Activated CD4-positive, alpha-beta memory T cell treated with anti-CD3 and anti-CD28 coated beads, Interleukin-2, amount 10 ng/mL, durations not matched to agents 7 days and 5 days (primary cell): ENCODE measurements at regions not wholly inside any gene's neighbourhood (a gene's known extent, or its start where the extent isn't known, plus 50 kb on each side); places are given as distances from the start of the nearest gene placed in this dataset.
"Not testable (repeated sequence)": the region's sequence is repeated elsewhere in the genome, so short reads cannot be mapped to it uniquely, and the experiment has no call there.

Source experiments
- CTCF ChIA-PET: fragments of 350-600 bp; sonication (Branson Sonifier 250); formaldehyde crosslinking; loops from one replicate; lab custom pipeline; 2021; ENCODE audit warnings: antibody characterized with exemption, inconsistent platforms; lab: Charles Lee
- POLR2A ChIA-PET: fragments of 350-600 bp; sonication (Branson Sonifier 250); formaldehyde crosslinking; loops from one replicate; lab custom pipeline; 2021; ENCODE audit warnings: antibody characterized with exemption; lab: Charles Lee
- DNase-seq: peaks from one replicate; pipeline ENCODE4 v3.0.0-alpha.2; 2020
- H3K27ac Mint-ChIP-seq: one replicate; pipeline ENCODE4 v1.8.0; 2021; ENCODE audit warnings: mild to moderate bottlenecking, mixed read lengths
- H3K27me3 Mint-ChIP-seq: one replicate; pipeline ENCODE4 v1.8.0; 2021; ENCODE audit warnings: mixed read lengths
- H3K36me3 Mint-ChIP-seq: one replicate; pipeline ENCODE4 v1.8.0; 2021; ENCODE audit warnings: low read depth, mixed read lengths
- H3K4me1 Mint-ChIP-seq: one replicate; pipeline ENCODE4 v1.8.0; 2021; ENCODE audit warnings: mixed read lengths
- H3K4me3 Mint-ChIP-seq: one replicate; pipeline ENCODE4 v1.8.0; 2021; ENCODE audit warnings: mild to moderate bottlenecking, mixed read lengths
- H3K9me3 Mint-ChIP-seq: one replicate; pipeline ENCODE4 v1.8.0; 2021; ENCODE audit warnings: mixed read lengths

- Mint-ChIP-seq H3K27ac (no peak overlapping the region), H3K9me3 (no peaks in the 10 kb centered on the region), H3K27me3 (no peaks in the 10 kb centered on the region), H3K4me3 (no peak overlapping the region), H3K36me3 (no peaks in the 10 kb centered on the region), H3K4me1 (no peaks in the 10 kb centered on the region)
- ChIA-PET CTCF (no interaction called here), POLR2A (no interaction called here)
- no peak for DNase-seq
Measured at GRCh38 chr21:17146426-17146825, 366.4 kb upstream of the CXADR start.

DNA sequence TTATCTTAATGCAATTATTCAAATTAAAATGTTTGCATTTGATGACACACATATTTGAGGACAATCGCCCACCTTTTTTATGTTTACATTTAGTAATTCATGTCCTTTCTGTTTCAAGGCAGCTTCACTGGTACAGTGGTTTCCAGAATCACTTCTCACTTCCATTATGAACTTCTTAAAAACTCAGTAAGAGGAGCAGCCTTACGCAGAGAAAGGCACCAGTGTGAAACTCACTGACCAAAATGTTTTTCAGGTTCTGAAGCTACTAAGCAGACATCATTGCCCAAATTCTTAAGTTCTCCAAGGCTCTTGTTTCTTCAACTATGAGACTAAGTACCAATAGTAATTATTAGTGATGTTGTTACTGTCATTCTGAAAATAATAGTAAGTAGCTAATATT is 353.1 kb upstream of the CXADR start:
- H3K9me3 Mint-ChIP-seq: peaks cover 4% of the 10 kb centered on the region
- no peak for DNase-seq

DNA sequence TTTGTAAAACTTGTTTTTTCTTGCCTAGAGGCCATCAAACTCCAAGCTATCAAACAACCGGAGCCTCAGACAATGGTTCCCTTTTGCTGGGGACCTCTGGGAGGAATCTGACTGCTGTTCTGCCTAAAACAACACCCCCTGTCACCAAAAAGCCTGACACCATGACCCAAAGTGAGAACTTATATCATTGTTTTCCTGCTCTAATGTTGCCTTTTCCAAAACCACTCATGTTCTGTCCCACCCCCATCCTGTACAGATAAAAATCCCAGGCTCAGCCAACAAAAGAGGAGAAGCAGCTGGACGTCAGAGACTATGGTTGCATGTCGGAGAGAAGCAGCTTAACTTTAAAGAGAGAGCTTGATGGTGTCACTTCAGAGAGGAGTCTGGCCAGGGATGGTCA is 327.2 kb upstream of the CXADR start:
- H3K27ac Mint-ChIP-seq: no peak overlapping the region
- DNase-seq: no peak
- no peaks in the 10 kb centered on the region for H3K27me3 Mint-ChIP-seq
- no peaks in the 10 kb centered on the region for H3K36me3 Mint-ChIP-seq
- no peak overlapping the region for H3K4me3 Mint-ChIP-seq
- POLR2A ChIA-PET: no interaction called here
- H3K9me3 Mint-ChIP-seq: peaks cover 8% of the 10 kb centered on the region
- H3K4me1 Mint-ChIP-seq: no peaks in the 10 kb centered on the region
- CTCF ChIA-PET: no interaction called here

More for the DNA sequence above, 353.1 kb upstream of the CXADR start:
- no peaks in the 10 kb centered on the region for H3K27me3 Mint-ChIP-seq
- ChIA-PET CTCF (no interaction called here), POLR2A (no interaction called here)
- no peak overlapping the region for H3K4me3 Mint-ChIP-seq
- no peaks in the 10 kb centered on the region for H3K36me3 Mint-ChIP-seq
- no peaks in the 10 kb centered on the region for H3K4me1 Mint-ChIP-seq
- H3K27ac Mint-ChIP-seq: no peak overlapping the region

DNA sequence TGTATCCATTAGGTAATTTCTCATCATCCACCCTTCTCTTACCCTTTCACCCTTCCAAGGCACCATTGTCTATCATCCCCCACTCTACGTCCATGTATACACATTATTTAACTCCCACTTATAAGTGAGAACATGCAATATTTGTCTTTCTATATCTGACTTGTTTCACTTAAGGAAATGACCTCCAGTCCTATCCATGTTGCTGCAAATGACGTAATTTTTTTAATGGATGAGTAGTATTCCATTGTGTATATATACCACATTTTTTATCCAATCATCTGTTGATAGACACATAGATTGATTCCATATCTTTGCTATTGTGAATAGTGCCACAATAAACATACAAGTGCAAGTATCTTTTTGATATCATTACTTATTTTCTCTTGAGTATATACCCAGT is 322.9 kb upstream of the CXADR start:
- ChIA-PET CTCF (no interaction called here), POLR2A (no interaction called here)
- H3K4me3 Mint-ChIP-seq: no peak overlapping the region
- no peak for DNase-seq
- H3K4me1 Mint-ChIP-seq: no peaks in the 10 kb centered on the region
- no peak overlapping the region for H3K27ac Mint-ChIP-seq
- H3K36me3 Mint-ChIP-seq: no peaks in the 10 kb centered on the region
- no peaks in the 10 kb centered on the region for H3K27me3 Mint-ChIP-seq
- peaks cover 14% of the 10 kb centered on the region for H3K9me3 Mint-ChIP-seq

DNA sequence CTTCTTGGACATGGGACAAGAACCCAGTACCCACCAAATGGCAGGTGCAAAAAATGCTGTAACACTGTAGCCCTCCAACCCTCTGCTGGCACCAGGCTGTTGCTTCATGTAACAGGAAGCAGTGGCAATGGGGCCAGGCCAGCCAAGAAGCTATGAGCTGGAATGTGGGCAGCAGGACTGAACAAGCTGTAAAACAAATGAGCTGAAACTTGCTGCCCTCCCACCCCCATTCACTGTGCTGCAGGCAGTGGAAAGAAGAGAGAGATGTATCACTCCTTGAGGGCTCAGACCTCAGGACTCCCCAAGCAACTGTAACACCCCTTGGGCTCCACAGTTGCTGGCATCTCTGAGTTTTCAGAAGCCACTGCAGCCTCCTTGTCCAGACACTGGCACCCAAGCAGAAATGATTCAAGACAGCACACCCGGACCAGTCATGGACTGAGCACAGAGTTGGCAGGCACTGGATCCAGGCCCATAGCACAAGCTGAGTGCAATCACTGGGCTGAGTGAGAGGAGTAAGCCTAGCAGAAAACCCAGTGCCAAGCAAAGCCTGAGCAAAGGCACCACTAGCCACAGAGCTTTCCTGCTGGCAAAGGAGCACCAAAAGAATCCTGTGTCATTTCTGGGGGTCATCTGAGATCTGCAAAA is 321.4 kb upstream of the CXADR start:
- Mint-ChIP-seq H3K4me3 (no peak overlapping the region), H3K27me3 (no peaks in the 10 kb centered on the region), H3K4me1 (no peaks in the 10 kb centered on the region), H3K36me3 (no peaks in the 10 kb centered on the region), H3K9me3 (peaks cover 15% of the 10 kb centered on the region), H3K27ac (no peak overlapping the region)
- POLR2A ChIA-PET: no interaction called here
- no peak for DNase-seq
- CTCF ChIA-PET: no interaction called here

DNA sequence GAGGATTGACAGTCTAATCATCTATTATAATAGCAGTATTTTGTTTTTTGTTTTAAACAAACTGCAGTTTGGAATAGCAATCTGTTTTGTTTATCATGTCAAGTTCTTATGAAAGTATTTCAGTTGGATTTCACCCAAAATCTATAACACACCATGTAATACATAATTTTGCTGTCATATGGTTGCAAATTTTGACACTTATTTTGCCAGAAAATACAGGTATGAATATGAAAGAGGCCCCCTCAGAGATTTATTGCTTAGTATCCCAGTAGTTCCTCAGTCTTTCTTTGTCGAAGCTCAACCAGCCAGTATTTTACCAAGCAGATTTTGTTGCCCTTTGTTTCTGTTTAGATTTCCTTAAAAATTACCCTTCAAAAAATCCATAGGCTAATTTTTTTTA is 317.5 kb upstream of the CXADR start:
- Mint-ChIP-seq H3K36me3 (no peaks in the 10 kb centered on the region), H3K4me1 (no peaks in the 10 kb centered on the region), H3K27me3 (no peaks in the 10 kb centered on the region), H3K4me3 (no peak overlapping the region), H3K27ac (no peak overlapping the region), H3K9me3 (peaks cover 10% of the 10 kb centered on the region)
- ChIA-PET POLR2A (no interaction called here), CTCF (no interaction called here)
- DNase-seq: no peak

DNA sequence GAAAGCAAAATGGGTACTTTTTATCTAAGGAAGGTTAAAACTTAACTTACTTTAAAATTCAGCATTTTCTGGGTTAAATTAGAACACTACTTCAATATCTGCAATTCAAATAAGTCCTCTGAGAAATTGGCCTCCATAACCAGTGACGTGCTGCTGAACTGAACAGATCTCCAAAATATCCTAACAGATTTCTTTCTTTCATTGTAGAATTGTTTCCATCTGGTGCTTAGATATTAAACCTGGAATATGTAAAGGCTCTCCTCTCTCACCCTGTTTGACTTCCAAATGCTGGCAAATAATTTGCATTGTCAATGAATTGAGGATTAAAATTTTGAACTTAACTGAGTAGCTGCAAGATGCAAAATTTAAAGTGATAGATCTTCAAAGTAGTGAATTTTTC is 316.9 kb upstream of the CXADR start:
- Mint-ChIP-seq H3K4me1 (no peaks in the 10 kb centered on the region), H3K4me3 (no peak overlapping the region), H3K36me3 (no peaks in the 10 kb centered on the region), H3K27ac (no peak overlapping the region), H3K27me3 (no peaks in the 10 kb centered on the region), H3K9me3 (peaks cover 10% of the 10 kb centered on the region)
- no peak for DNase-seq
- POLR2A ChIA-PET: no interaction called here
- CTCF ChIA-PET: no interaction called here

DNA sequence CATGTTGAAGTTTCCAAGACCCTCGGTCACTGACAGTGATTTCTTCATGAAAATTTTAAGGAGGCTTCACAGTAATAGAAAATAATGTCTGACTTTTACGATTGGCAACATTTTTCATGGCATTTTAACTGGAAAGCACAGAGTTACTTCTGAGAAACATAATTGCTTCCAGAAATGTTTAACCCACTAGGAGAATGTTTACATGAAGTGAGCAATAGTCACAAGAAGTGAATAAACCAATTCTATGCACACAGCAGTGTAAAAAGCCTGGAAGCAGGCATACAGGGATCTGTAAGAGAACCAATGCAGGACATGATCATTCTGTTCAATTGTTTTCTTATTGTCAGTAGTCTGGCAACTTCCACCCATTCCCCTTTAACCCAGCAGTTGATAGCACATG is 316.2 kb upstream of the CXADR start:
- Mint-ChIP-seq H3K4me3 (no peak overlapping the region), H3K27me3 (no peaks in the 10 kb centered on the region), H3K9me3 (peaks cover 7% of the 10 kb centered on the region), H3K4me1 (no peaks in the 10 kb centered on the region), H3K36me3 (no peaks in the 10 kb centered on the region), H3K27ac (no peak overlapping the region)
- ChIA-PET POLR2A (no interaction called here), CTCF (no interaction called here)
- no peak for DNase-seq

GRCh38 chr21:17197996-17198395 is 314.8 kb upstream of the CXADR start:
- Mint-ChIP-seq H3K36me3 (no peaks in the 10 kb centered on the region), H3K4me3 (no peak overlapping the region), H3K27ac (no peak overlapping the region), H3K27me3 (no peaks in the 10 kb centered on the region), H3K9me3 (peaks cover 6% of the 10 kb centered on the region), H3K4me1 (no peaks in the 10 kb centered on the region)
- DNase-seq: no peak
- CTCF ChIA-PET: no interaction called here
- POLR2A ChIA-PET: no interaction called here

GRCh38 chr21:17200250-17200649 is 312.6 kb upstream of the CXADR start:
- Mint-ChIP-seq H3K36me3 (no peaks in the 10 kb centered on the region), H3K27ac (no peak overlapping the region), H3K4me3 (no peak overlapping the region), H3K4me1 (no peaks in the 10 kb centered on the region), H3K27me3 (no peaks in the 10 kb centered on the region), H3K9me3 (peaks cover under 1% of the 10 kb centered on the region)
- no peak for DNase-seq
- ChIA-PET POLR2A (no interaction called here), CTCF (no interaction called here)

GRCh38 chr21:17201741-17202260 is 311.0 kb upstream of the CXADR start:
- Mint-ChIP-seq H3K27me3 (no peaks in the 10 kb centered on the region), H3K27ac (no peak overlapping the region), H3K36me3 (no peaks in the 10 kb centered on the region), H3K4me1 (no peaks in the 10 kb centered on the region), H3K9me3 (peaks cover 5% of the 10 kb centered on the region), H3K4me3 (no peak overlapping the region)
- no peak for DNase-seq
- ChIA-PET CTCF (no interaction called here), POLR2A (no interaction called here)

DNA sequence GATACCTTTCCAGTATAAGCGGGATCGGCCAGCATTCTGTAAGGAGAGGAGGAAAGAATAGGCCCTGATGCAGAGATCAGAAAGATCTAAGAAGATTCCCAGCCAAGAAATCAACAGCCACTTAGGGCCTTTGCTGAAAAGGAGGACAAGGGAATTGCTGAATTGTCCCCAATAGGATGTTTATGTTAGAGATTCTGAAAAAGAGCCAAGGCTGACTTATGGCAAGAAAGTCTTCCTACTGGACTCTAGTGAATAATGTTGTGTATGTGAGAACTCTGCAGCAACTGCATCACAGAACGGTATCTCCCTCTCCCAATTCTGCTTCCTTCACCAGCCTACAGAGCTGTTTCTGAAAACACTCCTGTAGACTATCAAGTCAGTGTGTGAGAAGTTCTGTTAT is 298.0 kb upstream of the CXADR start:
- no peaks in the 10 kb centered on the region for H3K27me3 Mint-ChIP-seq
- peaks cover 4% of the 10 kb centered on the region for H3K9me3 Mint-ChIP-seq
- no peaks in the 10 kb centered on the region for H3K4me1 Mint-ChIP-seq
- DNase-seq: no peak
- no peaks in the 10 kb centered on the region for H3K36me3 Mint-ChIP-seq
- no peak overlapping the region for H3K4me3 Mint-ChIP-seq
- CTCF ChIA-PET: no interaction called here
- POLR2A ChIA-PET: no interaction called here
- no peak overlapping the region for H3K27ac Mint-ChIP-seq

DNA sequence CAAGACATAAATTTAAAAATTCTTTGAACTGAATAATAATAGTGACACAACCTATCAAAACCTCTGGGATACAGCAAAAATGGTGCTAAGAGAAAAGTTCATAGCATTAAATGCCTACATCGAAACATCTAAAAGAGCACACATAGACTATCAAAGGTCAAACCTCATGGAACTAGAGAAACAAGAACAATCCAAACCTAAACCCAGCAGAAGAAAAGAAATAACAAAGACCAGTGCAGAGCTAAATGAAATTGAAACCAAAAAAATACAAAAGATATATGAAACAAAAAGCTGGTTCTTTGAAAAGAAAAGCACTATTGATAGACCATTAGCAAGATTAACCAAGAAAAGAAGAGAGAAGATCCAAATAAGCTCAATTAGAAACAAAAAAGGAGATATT is 293.8 kb upstream of the CXADR start:
- POLR2A ChIA-PET, DNase-seq, H3K4me1 Mint-ChIP-seq, H3K4me3 Mint-ChIP-seq, CTCF ChIA-PET, H3K36me3 Mint-ChIP-seq, H3K27me3 Mint-ChIP-seq, H3K27ac Mint-ChIP-seq: not testable (repeated sequence)
- H3K9me3 Mint-ChIP-seq: peaks cover 11% of the 10 kb centered on the region

GRCh38 chr21:17231124-17231523 is 281.7 kb upstream of the CXADR start:
- Mint-ChIP-seq H3K4me3 (no peak overlapping the region), H3K4me1 (no peaks in the 10 kb centered on the region), H3K9me3 (no peaks in the 10 kb centered on the region), H3K36me3 (no peaks in the 10 kb centered on the region), H3K27ac (no peak overlapping the region), H3K27me3 (no peaks in the 10 kb centered on the region)
- DNase-seq: no peak
- CTCF ChIA-PET: no interaction called here
- POLR2A ChIA-PET: no interaction called here
